SH-SY5Y (cell line): ENCODE measurements at regions not wholly inside any gene's neighbourhood (a gene's known extent, or its start where the extent isn't known, plus 50 kb on each side); places are given as distances from the start of the nearest gene placed in this dataset.

Source experiments
- GATA2 ChIP-seq: IDR thresholded peaks from 2 replicates; pipeline ENCODE4 v1.6.1; 2011; ENCODE audit warnings: mild to moderate bottlenecking, low read depth, low read length
- GATA3 ChIP-seq: IDR thresholded peaks from 2 replicates; pipeline ENCODE4 v1.6.1; 2011; ENCODE audit warnings: low read depth, mild to moderate bottlenecking, low read length, moderate library complexity

- TF ChIP-seq GATA3 (no peak), GATA2 (no peak)
These were observed 219.1 kb upstream of the IGFBP7 start for GRCh38 chr4:57329279-57329678.
